ENCODE measurements at regions not wholly inside any gene's neighbourhood (a gene's known extent, or its start where the extent isn't known, plus 50 kb on each side); places are given as distances from the start of the nearest gene placed in this dataset.
"Not testable (repeated sequence)": the region's sequence is repeated elsewhere in the genome, so short reads cannot be mapped to it uniquely, and the experiment has no call there.

- no peak for DNase-seq (ENCODE audit: low spot score)
Measured at GRCh38 chr4:81595798-81596610, 124.3 kb upstream of the RASGEF1B start.

DNA sequence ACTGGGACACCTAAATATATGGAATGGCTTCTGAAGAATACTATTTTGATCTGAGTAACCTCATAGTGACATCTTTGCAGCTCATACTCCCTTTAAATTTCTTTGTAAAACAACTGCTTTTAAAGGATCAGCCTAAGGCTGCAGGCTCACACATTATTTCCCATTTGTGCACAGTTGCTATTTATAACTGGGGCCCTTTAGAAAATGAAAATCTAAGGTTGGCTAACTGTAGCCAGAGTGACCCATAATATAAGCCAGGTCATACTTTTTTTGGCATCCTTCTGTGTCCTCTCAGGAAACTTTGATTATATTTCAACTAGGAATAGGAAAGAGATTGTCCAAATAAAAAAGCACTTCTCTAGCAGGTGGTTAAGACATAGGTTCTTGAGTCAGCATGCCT, 123.6 kb upstream of the RASGEF1B start:
- no peak for DNase-seq (ENCODE audit: low spot score)

DNA sequence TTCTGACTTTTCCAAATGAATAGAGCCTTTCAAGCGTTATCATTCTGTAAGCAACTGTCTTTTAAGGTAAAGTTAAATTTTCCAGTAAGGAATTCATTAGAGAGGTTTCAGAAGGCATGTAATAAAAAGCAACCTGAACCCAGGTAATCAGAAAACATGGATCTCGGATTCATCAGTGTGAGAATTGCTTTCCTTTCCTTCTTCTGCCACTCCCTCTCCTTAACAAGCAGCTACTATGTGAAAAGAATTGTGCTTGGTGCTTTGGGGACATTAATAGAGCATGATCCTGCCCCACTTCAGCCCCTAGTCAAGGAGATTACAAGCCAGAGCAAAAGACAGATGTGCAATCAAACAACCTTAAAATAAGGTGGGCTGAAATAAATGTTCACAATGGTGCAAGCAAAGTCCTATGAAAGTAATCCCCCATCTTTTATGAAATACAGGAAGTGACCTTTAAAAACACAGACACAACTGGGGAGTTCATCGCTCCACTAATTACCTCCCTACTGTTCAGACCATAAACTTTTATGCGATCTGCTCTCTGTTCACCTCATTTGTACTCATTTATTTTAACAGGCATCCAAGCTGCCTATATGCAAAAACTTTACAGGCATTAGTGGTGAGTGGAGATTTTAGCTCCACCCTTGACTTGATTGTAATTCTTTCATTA, 122.9 kb upstream of the RASGEF1B start:
- DNase-seq (ENCODE audit: low spot score), result no peak

DNA sequence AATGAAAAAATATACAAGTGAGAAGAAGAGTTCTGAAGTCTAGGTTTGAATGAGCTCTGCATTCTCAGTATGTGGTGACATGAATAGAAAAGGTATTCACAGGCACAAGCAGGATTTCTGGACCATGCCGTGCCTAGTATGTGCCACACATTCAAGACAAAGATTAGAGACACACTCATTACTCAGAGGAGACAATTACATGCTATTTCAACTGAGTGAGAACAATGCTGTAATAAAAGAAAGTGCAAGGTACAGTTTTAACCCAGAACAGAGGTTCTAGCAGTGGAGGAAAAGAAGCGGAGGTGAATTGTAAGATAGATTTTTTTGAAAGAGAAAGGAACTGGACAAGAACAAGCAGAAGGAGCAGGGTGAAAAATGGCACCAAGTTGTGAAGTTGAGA, 121.0 kb upstream of the RASGEF1B start:
- no peak for DNase-seq (ENCODE audit: low spot score)

DNA sequence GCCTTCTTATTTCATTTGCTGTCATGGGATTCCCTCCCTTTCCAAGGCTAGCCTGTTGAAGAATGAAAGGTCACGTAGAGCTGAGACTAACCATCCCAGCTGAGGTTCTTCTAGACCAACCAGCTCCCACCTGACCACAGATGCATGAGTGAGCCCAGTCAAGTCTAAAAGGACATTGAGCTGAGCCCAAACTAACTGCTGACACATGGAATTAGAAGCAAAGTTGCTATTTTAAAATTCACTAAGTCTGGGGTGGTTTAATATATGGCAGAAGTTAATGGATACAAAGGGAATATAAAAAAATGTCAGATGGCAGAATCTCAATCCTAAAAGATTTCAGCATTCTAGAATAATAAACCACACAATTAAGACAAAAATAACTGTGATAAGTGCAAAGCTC, 118.9 kb upstream of the RASGEF1B start:
- no peak for DNase-seq (ENCODE audit: low spot score)

- DNase-seq (ENCODE audit: low spot score), result no peak
Measured at GRCh38 chr4:81589262-81589661, 117.6 kb upstream of the RASGEF1B start.

- DNase-seq (ENCODE audit: low spot score), result no peak
Measured at GRCh38 chr4:81586706-81587105, 115.0 kb upstream of the RASGEF1B start.

- not testable (repeated sequence) for DNase-seq (ENCODE audit: low spot score)
Measured at GRCh38 chr4:81580994-81581374, 109.3 kb upstream of the RASGEF1B start.

- DNase-seq (ENCODE audit: low spot score), result no peak
Measured at GRCh38 chr4:81580346-81580993, 108.8 kb upstream of the RASGEF1B start.

- no peak for DNase-seq (ENCODE audit: low spot score)
Measured at GRCh38 chr4:81577392-81577791, 105.7 kb upstream of the RASGEF1B start.

DNA sequence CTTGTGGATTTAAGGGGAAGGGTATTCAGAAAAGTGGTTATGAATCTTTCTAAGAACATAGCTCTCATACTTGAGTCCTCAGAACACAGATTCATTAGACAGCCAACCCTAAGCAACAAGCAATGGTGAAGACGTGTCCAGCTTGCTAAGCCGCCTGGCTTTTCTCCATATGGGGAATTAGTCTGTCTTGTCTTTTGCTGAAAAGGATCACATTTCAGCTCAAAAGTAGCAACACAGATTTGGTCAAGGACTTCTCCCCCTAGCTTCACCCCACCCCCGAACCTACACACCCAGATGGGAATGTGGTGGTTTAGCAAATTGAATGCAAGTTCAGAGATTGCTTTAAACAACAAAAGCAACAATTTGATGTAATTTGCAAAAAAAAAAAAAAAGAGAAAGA, 103.3 kb upstream of the RASGEF1B start:
- no peak for DNase-seq (ENCODE audit: low spot score)

DNA sequence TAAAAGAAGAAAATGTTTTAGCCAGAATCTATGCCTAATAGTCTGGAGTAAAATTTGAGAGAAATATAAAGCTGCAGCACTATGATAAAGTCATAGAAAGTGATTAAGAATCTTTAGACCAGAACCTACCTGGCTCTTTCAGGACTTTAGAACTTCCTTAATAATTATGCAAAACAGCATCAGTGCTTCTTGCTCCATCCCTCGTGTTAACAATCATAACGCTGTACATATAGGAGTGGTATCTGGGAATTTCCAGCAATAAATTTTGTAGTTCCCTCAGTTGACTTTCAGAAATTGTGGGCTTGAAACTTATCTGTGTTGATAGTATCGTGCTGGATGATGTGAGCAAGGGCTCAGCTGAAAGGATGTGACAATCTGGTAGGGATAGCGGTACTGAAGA, 102.1 kb upstream of the RASGEF1B start:
- DNase-seq (ENCODE audit: low spot score), result no peak

DNA sequence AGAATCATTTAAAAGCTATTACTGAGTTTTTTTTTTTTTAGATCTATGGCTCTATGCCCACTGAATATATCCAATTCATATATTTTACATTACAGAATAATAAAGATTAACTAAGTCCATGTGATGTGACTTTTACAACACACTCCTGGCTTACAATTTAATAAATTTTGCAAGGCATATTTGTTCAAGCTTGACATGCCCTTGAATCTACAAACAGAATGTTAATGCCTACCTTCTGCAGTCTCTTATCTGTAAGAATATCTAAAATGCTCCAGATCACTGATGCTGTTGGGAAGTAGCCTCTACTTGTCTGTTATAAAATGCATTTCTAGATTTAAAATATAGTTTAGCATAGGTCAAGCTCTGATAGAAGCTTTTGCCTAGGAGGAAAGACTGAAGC, 100.7 kb upstream of the RASGEF1B start:
- no peak for DNase-seq (ENCODE audit: low spot score)

DNA sequence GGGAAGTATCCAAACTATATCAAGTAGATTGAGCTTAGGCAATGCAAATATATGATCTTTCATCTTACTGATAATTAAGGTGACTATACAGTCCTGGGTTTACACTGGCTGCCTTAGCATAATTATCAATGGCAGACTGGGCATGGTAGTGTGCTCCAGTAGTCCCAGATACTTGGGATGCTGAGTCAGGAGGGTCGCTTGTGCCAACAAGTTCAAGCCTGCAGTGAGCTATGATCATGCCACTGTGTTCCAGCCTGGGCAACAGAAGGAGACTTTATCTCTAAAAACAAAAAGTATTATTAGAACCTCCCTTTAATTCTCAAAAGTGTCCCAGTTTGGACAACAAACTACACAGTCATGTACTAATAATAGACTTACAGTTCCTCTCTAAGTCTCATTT, 99.4 kb upstream of the RASGEF1B start:
- no peak for DNase-seq (ENCODE audit: low spot score)

GRCh38 chr4:81566161-81566591, 94.5 kb upstream of the RASGEF1B start:
- DNase-seq (ENCODE audit: low spot score), result no peak

DNA sequence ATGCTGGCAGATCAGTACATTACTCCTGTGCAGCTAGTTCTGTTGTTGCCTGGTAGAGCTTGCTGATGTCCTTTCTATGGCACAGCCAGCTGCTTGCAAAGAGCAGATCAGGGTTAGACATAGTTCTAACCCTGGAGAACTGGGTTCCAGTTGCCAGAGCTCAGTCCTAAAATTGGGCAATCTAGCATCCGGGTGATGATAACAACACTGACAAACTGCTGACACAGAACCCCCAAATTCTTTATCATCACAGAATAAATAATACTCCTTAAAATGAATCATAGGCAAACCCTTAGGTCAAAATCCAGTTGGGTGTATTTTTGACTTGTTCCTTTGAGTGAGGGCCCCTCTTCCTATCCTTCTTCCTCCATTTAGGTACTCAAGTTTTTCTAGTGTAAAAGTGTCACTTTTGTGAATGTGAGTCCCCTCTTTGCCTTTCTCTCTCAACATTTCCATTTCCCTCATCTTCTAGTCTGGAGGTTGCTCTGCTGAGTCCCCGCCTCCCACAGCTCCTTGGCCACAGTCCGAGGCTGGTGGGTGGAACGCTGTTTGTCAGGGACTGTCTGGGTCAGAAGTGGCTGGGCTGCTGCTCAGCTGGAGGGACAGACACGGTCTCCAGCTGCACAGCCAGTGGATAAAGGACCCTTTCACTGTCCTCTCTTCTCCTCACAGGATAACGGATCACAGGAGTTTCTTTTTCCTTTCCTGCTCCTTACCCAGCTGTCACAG, 93.6 kb upstream of the RASGEF1B start:
- DNase-seq (ENCODE audit: low spot score), result peak; percentile 93

- DNase-seq (ENCODE audit: low spot score), result no peak
Measured at GRCh38 chr4:81564025-81564424, 92.3 kb upstream of the RASGEF1B start.

DNA sequence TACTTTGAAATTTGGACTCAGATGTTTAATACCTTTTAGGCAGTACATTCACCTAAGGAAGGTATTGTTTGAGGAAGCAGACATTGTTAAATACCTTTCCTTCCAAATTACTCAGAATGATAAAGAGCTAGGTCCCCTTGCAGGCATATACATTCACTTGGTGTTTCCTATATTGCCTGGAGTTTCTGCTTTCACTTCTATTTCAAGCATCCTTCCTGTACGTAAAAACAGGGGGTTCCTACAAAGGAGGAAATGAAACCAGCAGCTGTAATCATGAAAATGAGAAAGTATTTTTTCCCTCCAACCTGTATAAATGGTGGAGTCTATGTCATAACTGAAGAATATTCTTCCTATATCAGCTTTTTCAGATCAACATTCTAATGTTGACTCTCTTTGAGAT, 90.4 kb upstream of the RASGEF1B start:
- no peak for DNase-seq (ENCODE audit: low spot score)

DNA sequence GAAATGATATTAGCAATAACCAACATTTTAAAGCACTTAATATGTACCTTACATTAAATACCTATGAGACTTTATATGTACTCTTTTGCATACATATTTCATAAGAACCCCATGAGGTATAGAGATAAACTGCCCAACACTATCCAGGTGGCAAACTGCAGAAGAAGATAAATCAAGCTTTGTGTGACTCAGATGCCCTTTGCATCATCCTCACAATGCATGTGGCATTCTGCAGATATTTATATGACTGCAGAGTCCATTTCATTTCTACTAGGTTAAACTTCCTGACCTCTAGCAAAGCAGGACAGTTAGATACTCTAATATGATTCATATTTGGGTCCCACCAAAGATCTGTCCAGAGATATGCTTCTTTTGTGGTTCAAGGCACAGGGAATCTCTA, 85.6 kb upstream of the RASGEF1B start:
- no peak for DNase-seq (ENCODE audit: low spot score)

DNA sequence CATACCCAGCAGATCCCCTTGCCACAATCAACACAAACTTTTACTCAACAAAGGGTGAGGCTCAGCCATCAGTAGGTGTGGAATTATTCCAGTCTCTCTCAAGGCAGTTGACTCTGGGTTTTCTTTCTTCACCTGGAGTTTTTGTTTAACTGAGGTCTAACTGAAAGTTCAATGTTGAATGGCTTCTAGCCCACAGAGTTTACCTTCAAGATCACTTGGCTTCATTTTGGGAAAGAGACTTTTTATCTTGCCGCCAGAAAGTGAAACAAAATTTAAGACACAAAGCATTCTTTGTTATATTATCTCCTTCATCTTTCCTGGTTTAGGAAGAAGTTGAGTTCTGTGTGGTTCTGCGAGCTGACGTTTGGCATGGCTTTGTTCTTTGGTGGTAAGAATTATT, 83.8 kb upstream of the RASGEF1B start:
- no peak for DNase-seq (ENCODE audit: low spot score)

- no peak for DNase-seq (ENCODE audit: low spot score)
Measured at GRCh38 chr4:81552086-81552485, 80.4 kb upstream of the RASGEF1B start.

DNA sequence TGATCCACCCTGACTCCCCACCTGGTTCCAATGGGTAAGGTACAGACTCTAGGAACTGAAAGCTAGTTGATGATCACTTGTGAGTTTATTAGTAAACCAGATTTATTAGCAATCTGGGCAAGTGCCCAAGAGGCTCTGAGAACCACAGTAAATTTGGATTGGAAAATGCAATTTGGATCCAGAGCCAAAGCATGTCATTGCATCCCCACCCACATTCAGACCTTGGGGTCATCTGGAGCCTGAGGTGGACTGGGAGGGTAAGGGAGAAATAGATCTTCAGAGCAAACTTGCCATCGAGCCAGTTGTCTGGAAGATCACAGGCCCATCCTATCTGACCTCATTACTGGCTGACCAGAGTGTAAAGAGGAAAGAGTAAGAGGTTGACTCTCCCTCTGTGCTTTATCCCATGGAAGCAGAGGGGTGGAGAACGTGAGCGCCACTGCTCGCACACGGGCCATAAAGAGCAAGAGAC, 78.7 kb upstream of the RASGEF1B start:
- no peak for DNase-seq (ENCODE audit: low spot score)
